K562 (cell line): ENCODE measurements at regions not wholly inside any gene's neighbourhood (a gene's known extent, or its start where the extent isn't known, plus 50 kb on each side); places are given as distances from the start of the nearest gene placed in this dataset.

Experiments used
- ATAC-seq: fragments of 200-7000 bp; cut with Tn5 transposase; 3 replicates; pipeline ENCODE4 v1.9.1; 2020; ENCODE audit warnings: moderate library complexity
- BruUV-seq: library from RNA; stranded (reverse); fragments of 400-500 nt; replicated peaks from 2 replicates; lab custom pipeline; 2021; lab: Mats Ljungman, UMichigan
- CTCF ChIA-PET: fragments of 300-600 bp; formaldehyde crosslinking; extraction: SDS; loops from one replicate; lab custom pipeline; 2021; ENCODE audit warnings: low intra/inter-chr PET ratio; lab: Yijun Ruan, JAX
- POLR2A ChIA-PET: fragments of 300-600, 350-650 bp; sonication (Branson Sonifier 250); formaldehyde crosslinking; extraction: SDS; loops from one replicate; lab custom pipeline; 2021; ENCODE audit warnings: antibody characterized with exemption, inconsistent platforms; lab: Yijun Ruan, JAX
- DNase-seq, 4 experiments: peaks; one replicate each; pipeline versions ENCODE4 v3.0.0 to v3.0.0-alpha.2; 2011 to 2018; ENCODE audit warnings: low spot score in 3 of 4, mixed read lengths in 3 of 4; ENCODE audit errors: extremely low read depth in 1 of 4
- FAIRE-seq: peaks from 2 replicates; lab custom pipeline; 2011; peaks lifted over from hg19 to GRCh38; lab: Jason Lieb, UNC
- H2AFZ ChIP-seq: 2 replicates; pipeline ENCODE4 v1.6.0; 2011; ENCODE audit warnings: low read depth, low read length, control low read depth, inconsistent platforms
- H3K27ac ChIP-seq: fragments of 200-600 bp; 3 replicates; pipeline ENCODE4 v1.8.0; 2011; ENCODE audit warnings: low read depth, mild to moderate bottlenecking, control low read depth, inconsistent platforms, low read length, moderate library complexity, mixed read lengths; ENCODE audit errors: extremely low read depth
- H3K27me3 ChIP-seq, 2 experiments: fragments of 300-600 bp in 1 of 2; 2 replicates in 1 of 2; 3 replicates in 1 of 2; pipeline versions ENCODE4 v1.6.0 to v1.8.0; 2011; ENCODE audit warnings: inconsistent platforms in 2 of 2, low read length in 2 of 2, mild to moderate bottlenecking in 1 of 2, mixed read lengths in 1 of 2, moderate library complexity in 1 of 2; ENCODE audit not compliant: control insufficient read depth in 2 of 2, insufficient read depth in 2 of 2
- H3K36me3 ChIP-seq: fragments of 300-600 bp; 3 replicates; pipeline ENCODE4 v1.8.0; 2011; ENCODE audit warnings: mild to moderate bottlenecking, low read length, inconsistent platforms; ENCODE audit not compliant: control insufficient read depth, insufficient read depth
- H3K4me1 ChIP-seq, 2 experiments: fragments of 200-600 bp in 1 of 2; replicated peaks in 1 of 2; 2 replicates in 1 of 2; 3 replicates in 1 of 2; pipeline versions ENCODE4 v1.5.1 to v1.8.0; 2011; ENCODE audit warnings: inconsistent platforms in 2 of 2, low read length in 2 of 2, mild to moderate bottlenecking in 1 of 2, mixed read lengths in 1 of 2, moderate library complexity in 1 of 2; ENCODE audit not compliant: control insufficient read depth in 2 of 2, insufficient read depth in 2 of 2
- H3K4me2 ChIP-seq: 2 replicates; pipeline ENCODE4 v1.6.1; 2011; ENCODE audit warnings: low read length, control low read depth, inconsistent platforms, mixed read lengths; ENCODE audit not compliant: insufficient read depth
- H3K4me3 ChIP-seq: fragments of 200-600 bp; sonication (generic), shearing (Covaris generic); 2 replicates; pipeline ENCODE4 v1.5.1; 2016; ENCODE audit warnings: control low read depth, inconsistent platforms
- H3K79me2 ChIP-seq: fragments of 200-600 bp; 3 replicates; pipeline ENCODE4 v1.8.0; 2011; ENCODE audit warnings: low read length, inconsistent platforms; ENCODE audit not compliant: control insufficient read depth, insufficient read depth
- H3K9ac ChIP-seq, 2 experiments: 2 replicates each; pipeline versions ENCODE4 v1.6.0 to v1.6.1; 2011; ENCODE audit warnings: low read depth in 2 of 2, low read length in 2 of 2, control low read depth in 1 of 2, inconsistent platforms in 1 of 2, mild to moderate bottlenecking in 1 of 2, mixed read lengths in 1 of 2; ENCODE audit not compliant: insufficient read depth in 1 of 2
- H3K9me1 ChIP-seq: one replicate; pipeline ENCODE4 v1.6.0; 2011; ENCODE audit warnings: inconsistent platforms, mild to moderate bottlenecking, low read length, moderate library complexity; ENCODE audit not compliant: control insufficient read depth, insufficient read depth
- H3K9me3 ChIP-seq: replicated peaks from 2 replicates; pipeline ENCODE4 v1.5.1; 2011; ENCODE audit warnings: low read depth, low read length, inconsistent platforms; ENCODE audit not compliant: control insufficient read depth, insufficient read depth
- H4K20me1 ChIP-seq: replicated peaks from 2 replicates; pipeline ENCODE4 v1.6.1; 2011; ENCODE audit warnings: low read length, inconsistent platforms, mixed read lengths; ENCODE audit not compliant: control insufficient read depth, insufficient read depth
- ARNT ChIP-seq, 2 experiments: fragments of 450-650 bp; IDR thresholded peaks; 2 replicates each; pipeline ENCODE4 v1.6.1; 2016; ENCODE audit warnings: mild to moderate bottlenecking in 1 of 2
- CBFA2T2 ChIP-seq: fragments of 450-650 bp; conservative IDR thresholded peaks from 2 replicates; pipeline ENCODE4 v1.6.1; 2017; ENCODE audit warnings: mild to moderate bottlenecking
- CTCF ChIP-seq, 3 experiments: IDR thresholded peaks in 2 of 3; conservative IDR thresholded peaks in 1 of 3; 2 replicates each; pipeline ENCODE4 v1.5.1; 2011 to 2012; ENCODE audit warnings: low read length in 3 of 3, mild to moderate bottlenecking in 3 of 3, control low read depth in 2 of 3, improper control_type of control experiment in 1 of 3, inconsistent platforms in 1 of 3, low read depth in 1 of 3, mixed read lengths in 1 of 3, moderate library complexity in 1 of 3; ENCODE audit not compliant: insufficient read depth in 2 of 3
- DLX4 ChIP-seq: fragments of 250-450 bp; sonication (Bioruptor Pico); IDR thresholded peaks from 2 replicates; pipeline ENCODE4 v1.6.1; 2021; ENCODE audit warnings: mild to moderate bottlenecking
- E2F4 ChIP-seq: sonication (generic); formaldehyde crosslinking; IDR thresholded peaks from 2 replicates; pipeline ENCODE4 v1.8.0; 2022; ENCODE audit warnings: mild to moderate bottlenecking, low read depth, missing genetic modification reagents
- HNRNPUL1 ChIP-seq: fragments of 200-400 bp; formaldehyde crosslinking; IDR thresholded peaks from 2 replicates; pipeline ENCODE4 v1.6.1; 2017; ENCODE audit warnings: low read length
- RAD21 ChIP-seq, 2 experiments: fragments of 250-450 bp in 1 of 2; fragments of 450-650 bp in 1 of 2; sonication (Bioruptor Pico) in 1 of 2; formaldehyde crosslinking in 1 of 2; IDR thresholded peaks in 1 of 2; conservative IDR thresholded peaks in 1 of 2; 2 replicates each; pipeline versions ENCODE4 v1.4.0 to v1.8.0; 2020 to 2022; ENCODE audit warnings: mild to moderate bottlenecking in 2 of 2, moderate library complexity in 1 of 2
- TFE3 ChIP-seq: fragments of 450-650 bp; formaldehyde crosslinking; IDR thresholded peaks from 2 replicates; pipeline ENCODE4 v1.4.0; 2020; ENCODE audit warnings: mild to moderate bottlenecking, mixed read lengths
- TSC22D4 ChIP-seq: fragments of 450-650 bp; IDR thresholded peaks from 2 replicates; pipeline ENCODE4 v1.6.1; 2016; ENCODE audit warnings: missing genetic modification characterization, missing biosample characterization, control low read depth
- ZBTB9 ChIP-seq: fragments of 450-650 bp; formaldehyde crosslinking; IDR thresholded peaks from 2 replicates; pipeline ENCODE4 v1.4.0; 2020; ENCODE audit warnings: mild to moderate bottlenecking, moderate library complexity
- ZNF785 ChIP-seq: fragments of 250-450 bp; sonication (Bioruptor Pico); IDR thresholded peaks from 2 replicates; pipeline ENCODE4 v1.4.0; 2020; ENCODE audit warnings: mild to moderate bottlenecking
- WGBS: fragments of 100-300 bp; shearing (Covaris generic); methylation state at CpG from one replicate; pipeline ENCODE4 v1.1.6; 2016; ENCODE audit warnings: low coverage, mixed read lengths; ENCODE audit not compliant: insufficient coverage; ENCODE audit errors: missing lambda C conversion rate; 5-methylcytosine and 5-hydroxymethylcytosine counted together
- in situ Hi-C: fragments of 300-500 bp; cut with MboI; formaldehyde crosslinking; loops from 4 replicates; pipeline ENCODE4 v1.15.0; 2018; ENCODE audit warnings: inconsistent platforms, mixed read lengths
- intact Hi-C: fragments of 100-400 bp; cut with micrococcal nuclease; formaldehyde crosslinking; loops from 2 replicates; pipeline ENCODE4 v1.14.2; 2022

- POLR2A ChIA-PET = no interaction called here
- WGBS = 3% methylated on average over 8 of the region's 8 CpGs
- no peak overlapping the region for H3K4me3 ChIP-seq
- no TSS peak for BruUV-seq
- H3K4me1 ChIP-seq = no peaks in the 10 kb centered on the region
- intact Hi-C loops (no loop called here), in situ Hi-C loops (no loop called here)
- no peaks in the 10 kb centered on the region for H3K9me3 ChIP-seq
- no peak overlapping the region for H3K27ac ChIP-seq
- no peak overlapping the region for H3K9ac ChIP-seq
- H3K79me2 ChIP-seq = no peaks in the 10 kb centered on the region
- CTCF ChIA-PET = no interaction called here
- ATAC-seq (peak; percentile 54; the same call in 2 of the 3 replicates), DNase-seq (peak in 2 of 4 experiments; percentile 6 to 34), FAIRE-seq (no peak)
- H3K36me3 ChIP-seq = no peaks in the 10 kb centered on the region
- H3K4me2 ChIP-seq = no peak overlapping the region
- no peaks in the 10 kb centered on the region for H4K20me1 ChIP-seq
- no peaks in the 10 kb centered on the region for H3K9me1 ChIP-seq
- no peak overlapping the region for H2AFZ ChIP-seq
- H3K27me3 ChIP-seq = no peaks in the 10 kb centered on the region
- TF ChIP-seq TSC22D4 = no peak
- no peak for TF ChIP-seq CBFA2T2
- TF ChIP-seq ARNT (IDR thresholded peaks at IDR 0.05) = no peak
- no peak for TF ChIP-seq TFE3 (CRISPR knock-in tag)
- no peak for TF ChIP-seq ZNF785
- TF ChIP-seq HNRNPUL1 = no peak
- peak; percentile 32 to 62; a peak in 3 of 4 replicates for TF ChIP-seq RAD21 (CRISPR knock-in tag; conservative IDR thresholded peaks at IDR 0.05 in 1 of 2, IDR thresholded peaks at IDR 0.05 in 1 of 2)
- no peak for TF ChIP-seq ZBTB9 (CRISPR knock-in tag)
- TF ChIP-seq CTCF (IDR thresholded peaks at IDR 0.05 in 2 of 3, conservative IDR thresholded peaks at IDR 0.05 in 1 of 3; ENCODE audit: insufficient read depth in 2 of 3, low read depth in 1 of 3, low read length in 3 of 3) = peak; percentile 42 to 57 (median 52)
- TF ChIP-seq E2F4 = no peak
- no peak for TF ChIP-seq DLX4 (CRISPR knock-in tag)
Measured at GRCh38 chr4:27684610-27685011, 824.0 kb downstream of the STIM2 start.
